ENCODE measurements at regions not wholly inside any gene's neighbourhood (a gene's known extent, or its start where the extent isn't known, plus 50 kb on each side); places are given as distances from the start of the nearest gene placed in this dataset.

DNA sequence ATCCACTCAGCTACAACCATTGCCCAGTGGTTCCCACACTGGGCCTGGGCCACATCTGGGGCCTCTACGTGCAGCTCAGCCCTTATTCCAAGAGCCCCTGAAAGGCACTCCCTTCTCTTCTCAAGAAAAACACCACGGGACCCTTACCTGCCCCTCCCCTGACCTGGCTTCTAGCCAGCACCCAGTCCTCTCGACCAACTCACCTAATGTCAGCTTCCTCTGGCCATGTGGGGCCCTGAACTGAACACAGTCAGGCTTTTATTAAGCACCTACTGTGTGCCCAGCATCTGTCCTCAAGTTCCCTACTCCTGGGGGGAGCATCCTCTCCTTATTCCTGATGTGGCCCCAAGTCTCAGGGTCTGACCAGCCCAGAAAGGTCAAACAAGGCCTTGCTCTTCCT lies 208.4 kb downstream of the MATN1 start:
- DNase-seq (ENCODE audit: low read depth in 2 of 2), result no peak

GRCh38 chr1:30514137-30514654 lies 209.2 kb downstream of the MATN1 start:
- DNase-seq (ENCODE audit: low read depth in 2 of 2), result no peak

DNA sequence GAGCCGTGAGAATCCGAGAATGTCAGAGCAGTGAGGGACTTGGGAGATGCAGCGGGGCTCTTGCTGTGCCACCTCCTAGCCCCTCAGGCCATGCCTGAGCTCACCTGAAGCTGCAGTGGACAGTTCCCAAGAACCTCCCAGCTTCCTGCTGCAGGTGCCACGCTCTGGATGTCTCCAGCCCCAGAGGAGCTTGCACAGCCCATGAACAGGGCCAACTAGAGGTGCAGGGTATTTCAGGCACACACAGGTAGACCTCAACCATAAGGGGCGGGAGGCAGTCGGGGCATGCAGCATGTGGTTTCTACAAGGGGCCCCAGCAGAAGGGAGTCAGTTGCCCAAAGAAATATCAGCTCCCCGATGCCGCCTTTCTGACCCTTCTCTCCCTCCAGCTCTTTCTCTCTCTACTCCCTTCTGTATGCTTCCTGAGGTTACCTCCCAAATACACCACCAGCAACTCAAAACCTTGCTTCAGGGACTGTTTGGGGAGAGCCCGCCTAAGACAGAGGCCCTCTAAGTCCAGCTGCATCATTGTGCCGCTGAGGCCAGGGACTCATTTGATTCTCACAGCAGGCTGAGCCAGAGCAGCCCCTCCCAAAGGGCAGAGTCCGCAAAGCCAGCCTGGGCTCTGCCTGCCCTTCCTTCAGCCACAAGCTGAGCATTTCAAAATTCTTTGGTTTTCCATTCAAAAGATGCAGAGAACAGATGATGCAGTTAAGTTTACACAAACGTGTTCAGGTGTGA lies 209.8 kb downstream of the MATN1 start:
- no peak for DNase-seq (ENCODE audit: low read depth in 2 of 2)

DNA sequence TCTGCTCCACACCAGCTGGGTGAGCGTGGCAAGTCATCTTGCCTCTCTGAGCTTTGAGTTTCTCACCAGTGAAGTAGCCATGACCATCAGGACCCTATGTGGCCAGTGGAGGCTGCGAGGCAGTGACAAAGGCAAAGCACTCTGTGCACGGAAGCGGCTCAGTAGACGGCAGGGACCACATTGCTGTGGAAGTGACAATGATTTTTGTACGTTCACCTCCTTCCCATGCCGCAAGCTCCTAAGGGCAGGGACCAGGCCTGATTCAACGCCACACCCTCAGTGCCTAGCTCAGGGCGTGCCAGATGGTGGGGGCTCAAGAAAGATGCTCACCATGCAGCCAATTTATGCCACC lies 210.5 kb downstream of the MATN1 start:
- no peak for DNase-seq (ENCODE audit: low read depth in 2 of 2)

- no peak for DNase-seq (ENCODE audit: low read depth in 2 of 2)
Measured at GRCh38 chr1:30511991-30512913, 211.1 kb downstream of the MATN1 start.

DNA sequence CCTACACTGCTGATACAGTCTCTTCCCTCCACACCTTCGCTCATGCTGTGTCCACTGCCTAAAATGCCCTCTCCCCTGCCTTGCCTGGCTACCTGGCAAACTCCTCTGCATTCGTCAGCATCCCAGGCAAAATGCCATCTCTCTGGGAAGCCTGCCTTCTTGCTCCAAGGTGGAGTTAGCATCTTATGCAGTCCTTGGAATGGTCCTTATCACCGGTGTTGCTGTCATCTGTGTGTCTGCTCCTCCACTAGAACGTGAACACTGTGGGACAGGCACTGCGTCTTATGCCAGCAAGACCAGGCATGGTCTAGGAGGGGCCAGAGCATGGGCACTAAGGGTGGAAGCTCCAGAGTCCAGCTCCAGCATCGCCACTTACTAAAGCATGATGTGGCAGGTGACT lies 211.8 kb downstream of the MATN1 start:
- no peak for DNase-seq (ENCODE audit: low read depth in 2 of 2)

DNA sequence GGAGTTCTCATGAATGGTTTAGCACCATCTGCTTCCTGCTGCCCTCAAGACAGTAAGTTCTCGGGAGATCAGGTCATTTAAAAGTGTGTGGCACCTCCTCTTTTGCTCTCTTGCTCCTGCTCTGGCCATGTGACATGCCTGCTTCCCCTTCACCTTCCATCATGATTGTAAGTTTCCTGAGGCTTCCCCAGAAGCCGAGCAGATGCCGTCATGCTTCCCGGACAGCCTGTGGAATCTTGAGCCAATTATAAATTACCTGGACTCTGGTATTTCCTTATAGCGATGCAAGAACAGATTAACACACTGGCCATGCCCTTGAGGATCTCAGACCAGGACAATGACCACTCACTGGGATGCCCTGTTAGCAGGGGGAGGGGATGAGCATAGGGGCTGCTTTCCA lies 212.3 kb downstream of the MATN1 start:
- DNase-seq (ENCODE audit: low read depth in 2 of 2), result no peak

DNA sequence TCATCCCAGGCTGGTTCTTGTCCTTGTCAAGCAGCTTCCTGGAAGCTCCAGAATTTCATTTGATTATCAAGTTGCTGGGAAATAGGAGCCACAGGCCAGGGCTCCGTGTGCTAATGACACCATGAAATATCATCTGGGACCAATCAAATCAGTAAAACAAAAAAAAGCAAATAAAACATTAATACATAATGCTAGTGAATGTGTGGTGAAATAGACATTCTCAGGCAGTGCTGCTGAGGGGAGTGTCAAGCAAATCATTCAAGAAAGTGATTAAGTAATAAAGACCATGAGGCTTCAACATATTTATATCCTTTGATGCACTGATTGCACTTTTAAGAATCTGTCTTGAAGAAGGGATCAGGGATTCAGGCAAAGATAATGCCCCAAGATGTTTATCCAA lies 213.7 kb downstream of the MATN1 start:
- no peak for DNase-seq (ENCODE audit: low read depth in 2 of 2)

GRCh38 chr1:30508611-30509010 lies 214.8 kb downstream of the MATN1 start:
- DNase-seq (ENCODE audit: low read depth in 2 of 2), result no peak

- DNase-seq (ENCODE audit: low read depth in 2 of 2), result no peak
Measured at GRCh38 chr1:30508175-30508448, 215.3 kb downstream of the MATN1 start.

DNA sequence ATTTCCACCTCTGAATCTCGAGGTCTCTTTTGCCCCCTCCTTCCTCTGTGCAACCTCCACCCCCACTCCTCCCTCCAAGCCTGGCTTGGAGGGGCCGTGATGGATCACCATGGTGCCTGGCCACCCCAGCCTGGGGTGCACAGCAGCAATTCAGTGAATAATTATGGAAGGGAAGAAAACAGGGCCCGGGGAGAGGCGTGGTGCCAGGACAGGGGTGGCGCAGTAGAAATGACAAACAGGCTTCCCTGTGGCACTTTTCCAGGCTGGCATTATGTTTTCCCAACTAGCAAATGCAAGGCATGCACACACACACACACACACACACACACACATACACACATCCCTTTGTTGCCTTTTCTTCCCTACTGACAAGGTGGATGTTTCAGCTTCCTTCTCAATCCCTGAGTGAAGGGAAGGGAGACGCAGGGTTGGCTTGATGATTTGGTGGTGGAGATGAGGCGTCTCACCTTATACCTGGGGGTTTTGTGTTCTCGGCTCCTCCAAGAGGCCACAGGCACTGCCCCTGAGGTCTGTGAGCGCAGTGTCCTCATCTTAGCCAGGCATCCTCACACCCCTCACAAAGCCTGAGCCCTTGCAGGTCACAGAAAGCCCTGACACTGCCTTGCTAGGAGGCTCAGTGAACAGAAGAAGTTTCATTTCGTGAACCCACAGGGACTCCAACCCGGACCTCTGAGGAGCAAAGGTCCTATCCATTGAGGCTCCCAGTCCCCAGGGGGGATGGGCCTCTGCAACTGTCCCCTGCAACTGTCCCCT lies 215.8 kb downstream of the MATN1 start:
- no peak for DNase-seq (ENCODE audit: low read depth in 2 of 2)

DNA sequence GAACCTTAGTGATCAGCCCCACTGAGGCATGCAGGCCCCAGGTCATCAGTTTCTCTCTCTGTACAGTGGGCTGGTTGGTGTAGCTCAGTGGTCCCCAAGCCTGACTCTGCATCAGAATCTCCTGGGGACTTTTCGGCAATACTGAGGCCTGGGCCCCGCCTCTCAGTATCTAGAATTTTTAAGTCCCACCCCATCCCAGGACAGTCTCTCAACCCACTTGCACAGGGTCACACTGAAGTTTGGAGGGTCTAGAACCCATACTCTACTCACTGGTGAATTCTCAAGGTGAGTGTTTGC lies 216.4 kb downstream of the MATN1 start:
- no peak for DNase-seq (ENCODE audit: low read depth in 2 of 2)

- no peak for DNase-seq (ENCODE audit: low read depth in 2 of 2)
Measured at GRCh38 chr1:30506291-30507015, 216.9 kb downstream of the MATN1 start.

DNA sequence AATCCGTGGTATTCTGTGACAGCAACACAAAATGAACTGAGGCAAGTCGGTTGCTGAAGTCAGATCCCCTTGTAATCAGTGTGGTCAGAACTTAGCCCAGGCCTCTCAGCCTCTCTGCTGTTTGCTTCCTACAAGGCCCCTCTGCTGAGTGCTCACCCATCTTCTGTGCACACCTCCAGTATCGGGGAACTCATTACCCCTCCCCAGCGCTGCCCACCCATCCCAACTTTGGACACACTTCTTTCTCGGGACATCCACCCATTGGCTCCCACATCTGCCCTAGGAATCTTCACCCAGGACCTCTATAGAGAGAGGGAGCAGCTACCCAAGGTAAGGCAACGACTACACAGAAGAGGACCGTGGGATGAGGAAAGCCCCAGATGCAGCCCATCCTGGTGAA lies 217.5 kb downstream of the MATN1 start:
- no peak for DNase-seq (ENCODE audit: low read depth in 2 of 2)

DNA sequence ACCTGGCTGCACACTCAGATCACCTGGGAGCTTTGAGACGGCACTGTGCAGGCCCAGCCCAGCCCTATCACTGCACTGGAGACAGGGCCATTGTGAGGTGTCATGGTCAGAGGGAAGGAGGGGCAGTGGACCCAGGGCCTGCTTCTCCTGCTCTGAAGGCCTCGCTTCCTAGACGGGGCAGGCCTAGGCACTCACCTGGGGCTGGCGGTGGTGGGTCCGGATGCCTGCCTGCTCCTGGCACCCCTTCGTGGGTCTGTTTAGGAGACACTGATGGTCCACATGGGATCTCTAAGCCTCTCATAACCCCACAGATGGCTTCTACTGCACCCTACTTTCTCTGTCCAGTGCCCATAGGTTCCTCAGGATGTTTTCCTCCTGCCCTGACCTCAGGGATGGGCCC lies 230.9 kb downstream of the MATN1 start:
- no peak for DNase-seq (ENCODE audit: low read depth in 2 of 2)

DNA sequence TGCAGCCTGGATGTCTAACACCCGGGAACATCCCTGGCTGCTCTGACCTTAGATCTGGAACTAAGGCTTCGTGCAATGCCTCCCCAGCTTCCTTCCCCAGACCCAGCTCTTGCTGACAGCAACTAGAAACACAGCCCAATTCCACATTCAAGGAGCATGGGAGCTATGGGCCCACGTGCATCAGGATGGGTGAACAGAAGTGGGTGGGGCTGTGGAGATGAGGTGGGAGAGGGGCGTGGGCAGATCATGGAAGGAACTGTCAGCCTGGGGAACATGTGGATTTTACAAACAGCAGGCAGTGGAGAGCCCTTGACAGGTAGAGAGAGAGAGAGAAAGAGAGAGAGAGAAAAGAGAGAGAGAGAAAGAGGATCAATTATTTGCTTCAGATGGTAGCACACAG lies 231.6 kb downstream of the MATN1 start:
- DNase-seq (ENCODE audit: low read depth in 2 of 2), result no peak

- no peak for DNase-seq (ENCODE audit: low read depth in 2 of 2)
Measured at GRCh38 chr1:30490554-30491053, 232.8 kb downstream of the MATN1 start.

- no peak for DNase-seq (ENCODE audit: low read depth in 2 of 2)
Measured at GRCh38 chr1:30489737-30490389, 233.5 kb downstream of the MATN1 start.

- DNase-seq (ENCODE audit: low read depth in 2 of 2), result no peak
Measured at GRCh38 chr1:30488324-30488913, 235.0 kb downstream of the MATN1 start.

GRCh38 chr1:30487042-30487441 lies 236.3 kb downstream of the MATN1 start:
- DNase-seq (ENCODE audit: low read depth in 2 of 2), result no peak

- DNase-seq (ENCODE audit: low read depth in 2 of 2), result no peak
Measured at GRCh38 chr1:30485072-30485471, 238.3 kb downstream of the MATN1 start.
